Panc1 (cell line): ENCODE measurements at regions not wholly inside any gene's neighbourhood (a gene's known extent, or its start where the extent isn't known, plus 50 kb on each side); places are given as distances from the start of the nearest gene placed in this dataset.

ENCODE experiments used
- ATAC-seq: fragments of 200-7000 bp; cut with Tn5 transposase; 2 replicates; pipeline ENCODE4 v1.9.1; 2020; ENCODE audit warnings: mild to moderate bottlenecking, moderate library complexity
- BruUV-seq: library from RNA; stranded (reverse); fragments of 400-500 nt; replicated peaks from 2 replicates; lab custom pipeline; 2021; lab: Mats Ljungman, UMichigan
- CTCF ChIA-PET: fragments of 300-600 bp; sonication (Branson Sonifier 250); formaldehyde crosslinking; loops from one replicate; lab custom pipeline; 2022; ENCODE audit warnings: antibody characterized with exemption; lab: Charles Lee
- POLR2A ChIA-PET: fragments of 300-600 bp; sonication (Branson Sonifier 250); formaldehyde crosslinking; loops from one replicate; lab custom pipeline; 2022; ENCODE audit warnings: antibody characterized with exemption; lab: Charles Lee
- DNase-seq: peaks from one replicate; pipeline ENCODE4 v3.0.0-alpha.2; 2010; ENCODE audit warnings: low read depth, low spot score
- H3K27ac ChIP-seq: 2 replicates; pipeline ENCODE4 v1.5.1; 2011; ENCODE audit warnings: mild to moderate bottlenecking, low read length, inconsistent platforms
- H3K27me3 ChIP-seq: fragments of 200-500 bp; sonication (Bioruptor generic); 2 replicates; pipeline ENCODE4 v1.6.0; 2014; ENCODE audit warnings: low read length, inconsistent platforms; ENCODE audit not compliant: control insufficient read depth, insufficient read depth
- H3K36me3 ChIP-seq: fragments of 200-500 bp; sonication (Bioruptor generic); 2 replicates; pipeline ENCODE4 v1.5.1; 2014; ENCODE audit warnings: inconsistent platforms, mild to moderate bottlenecking, low read length, moderate library complexity; ENCODE audit not compliant: control insufficient read depth, insufficient read depth
- H3K4me1 ChIP-seq: 2 replicates; pipeline ENCODE4 v1.5.1; 2011; ENCODE audit warnings: inconsistent platforms, mild to moderate bottlenecking, low read length, moderate library complexity; ENCODE audit not compliant: control insufficient read depth, insufficient read depth
- H3K4me3 ChIP-seq, 2 experiments: 2 replicates each; pipeline ENCODE4 v1.5.1; 2011 to 2012; ENCODE audit warnings: low read depth in 2 of 2, low read length in 2 of 2, mild to moderate bottlenecking in 2 of 2, inconsistent platforms in 1 of 2, moderate library complexity in 1 of 2
- H3K9me3 ChIP-seq: fragments of 200-500 bp; sonication (Bioruptor generic); 2 replicates; pipeline ENCODE4 v1.5.1; 2014; ENCODE audit warnings: low read depth, mild to moderate bottlenecking, inconsistent platforms, low read length, moderate library complexity; ENCODE audit not compliant: control insufficient read depth, insufficient read depth
- POLR2AphosphoS5 ChIP-seq: IDR thresholded peaks from 2 replicates; pipeline ENCODE4 v1.6.1; 2012; ENCODE audit warnings: mild to moderate bottlenecking, low read depth, low read length, moderate library complexity
- SIN3A ChIP-seq: IDR thresholded peaks from 2 replicates; pipeline ENCODE4 v1.6.1; 2012; ENCODE audit warnings: low read depth, mild to moderate bottlenecking, low read length, moderate library complexity, borderline replicate concordance; ENCODE audit not compliant: insufficient read depth
- TCF7L2 ChIP-seq: IDR thresholded peaks from 2 replicates; pipeline ENCODE4 v1.6.1; 2011; ENCODE audit warnings: mild to moderate bottlenecking, low read depth, low read length, inconsistent platforms
- in situ Hi-C: cut with HindIII; loops from 2 replicates; pipeline ENCODE4 v1.10.0; 2016; ENCODE audit warnings: low sequenced_read_pairs, low pct_unique_long_range_greater_than_20kb
- intact Hi-C: fragments of 100-400 bp; cut with micrococcal nuclease; formaldehyde crosslinking; loops from one replicate; pipeline ENCODE4 v1.10.0; 2022; ENCODE audit not compliant: unreplicated experiment
- TF ChIP-seq, protein P1 (sequence below), 2 experiments: IDR thresholded peaks; 2 replicates each; pipeline ENCODE4 v1.6.1; 2011 to 2012; ENCODE audit warnings: low read depth in 2 of 2, control low read depth in 1 of 2, low read length in 1 of 2, mild to moderate bottlenecking in 1 of 2, moderate library complexity in 1 of 2; ENCODE audit not compliant: insufficient read depth in 1 of 2
- TF ChIP-seq, protein P2 (sequence below): fragments of 450-650 bp; IDR thresholded peaks from 2 replicates; pipeline ENCODE4 v1.5.1; 2017; ENCODE audit warnings: mild to moderate bottlenecking

DNA sequence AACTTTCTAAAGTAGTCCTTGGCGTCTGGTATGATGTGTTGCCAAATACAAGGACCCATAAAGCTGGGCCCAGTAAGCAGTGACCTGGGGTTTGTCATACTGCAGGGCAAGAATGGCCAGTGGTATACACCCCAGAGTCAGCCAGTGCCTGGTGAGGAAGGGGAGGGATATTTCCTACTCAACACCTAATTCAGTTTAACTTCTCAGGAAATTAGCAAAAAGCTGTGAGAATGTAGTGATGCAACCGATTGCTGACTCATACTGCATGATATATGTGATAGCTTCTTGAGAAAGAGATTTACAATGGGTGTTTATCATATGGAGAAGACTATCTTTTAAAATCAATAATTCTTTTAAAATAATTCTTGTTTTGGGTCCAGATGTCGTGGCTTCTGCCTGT is 889.3 kb upstream of the CELF2 start:
- CTCF ChIA-PET = no interaction called here
- POLR2A ChIA-PET = no interaction called here
- no TSS peak for BruUV-seq
- Histone ChIP-seq H3K4me3 (no peak overlapping the region), H3K36me3 (no peaks in the 10 kb centered on the region), H3K4me1 (no peaks in the 10 kb centered on the region), H3K27ac (no peak overlapping the region), H3K9me3 (no peaks in the 10 kb centered on the region), H3K27me3 (no peaks in the 10 kb centered on the region)
- in situ Hi-C loops = no loop called here
- no peak for DNase-seq
- TF ChIP-seq, protein P1, sequence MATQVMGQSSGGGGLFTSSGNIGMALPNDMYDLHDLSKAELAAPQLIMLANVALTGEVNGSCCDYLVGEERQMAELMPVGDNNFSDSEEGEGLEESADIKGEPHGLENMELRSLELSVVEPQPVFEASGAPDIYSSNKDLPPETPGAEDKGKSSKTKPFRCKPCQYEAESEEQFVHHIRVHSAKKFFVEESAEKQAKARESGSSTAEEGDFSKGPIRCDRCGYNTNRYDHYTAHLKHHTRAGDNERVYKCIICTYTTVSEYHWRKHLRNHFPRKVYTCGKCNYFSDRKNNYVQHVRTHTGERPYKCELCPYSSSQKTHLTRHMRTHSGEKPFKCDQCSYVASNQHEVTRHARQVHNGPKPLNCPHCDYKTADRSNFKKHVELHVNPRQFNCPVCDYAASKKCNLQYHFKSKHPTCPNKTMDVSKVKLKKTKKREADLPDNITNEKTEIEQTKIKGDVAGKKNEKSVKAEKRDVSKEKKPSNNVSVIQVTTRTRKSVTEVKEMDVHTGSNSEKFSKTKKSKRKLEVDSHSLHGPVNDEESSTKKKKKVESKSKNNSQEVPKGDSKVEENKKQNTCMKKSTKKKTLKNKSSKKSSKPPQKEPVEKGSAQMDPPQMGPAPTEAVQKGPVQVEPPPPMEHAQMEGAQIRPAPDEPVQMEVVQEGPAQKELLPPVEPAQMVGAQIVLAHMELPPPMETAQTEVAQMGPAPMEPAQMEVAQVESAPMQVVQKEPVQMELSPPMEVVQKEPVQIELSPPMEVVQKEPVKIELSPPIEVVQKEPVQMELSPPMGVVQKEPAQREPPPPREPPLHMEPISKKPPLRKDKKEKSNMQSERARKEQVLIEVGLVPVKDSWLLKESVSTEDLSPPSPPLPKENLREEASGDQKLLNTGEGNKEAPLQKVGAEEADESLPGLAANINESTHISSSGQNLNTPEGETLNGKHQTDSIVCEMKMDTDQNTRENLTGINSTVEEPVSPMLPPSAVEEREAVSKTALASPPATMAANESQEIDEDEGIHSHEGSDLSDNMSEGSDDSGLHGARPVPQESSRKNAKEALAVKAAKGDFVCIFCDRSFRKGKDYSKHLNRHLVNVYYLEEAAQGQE (IDR thresholded peaks at IDR 0.05; ENCODE audit: insufficient read depth in 1 of 2, low read depth in 2 of 2, low read length in 1 of 2) = no peak
- TF ChIP-seq, protein P2, sequence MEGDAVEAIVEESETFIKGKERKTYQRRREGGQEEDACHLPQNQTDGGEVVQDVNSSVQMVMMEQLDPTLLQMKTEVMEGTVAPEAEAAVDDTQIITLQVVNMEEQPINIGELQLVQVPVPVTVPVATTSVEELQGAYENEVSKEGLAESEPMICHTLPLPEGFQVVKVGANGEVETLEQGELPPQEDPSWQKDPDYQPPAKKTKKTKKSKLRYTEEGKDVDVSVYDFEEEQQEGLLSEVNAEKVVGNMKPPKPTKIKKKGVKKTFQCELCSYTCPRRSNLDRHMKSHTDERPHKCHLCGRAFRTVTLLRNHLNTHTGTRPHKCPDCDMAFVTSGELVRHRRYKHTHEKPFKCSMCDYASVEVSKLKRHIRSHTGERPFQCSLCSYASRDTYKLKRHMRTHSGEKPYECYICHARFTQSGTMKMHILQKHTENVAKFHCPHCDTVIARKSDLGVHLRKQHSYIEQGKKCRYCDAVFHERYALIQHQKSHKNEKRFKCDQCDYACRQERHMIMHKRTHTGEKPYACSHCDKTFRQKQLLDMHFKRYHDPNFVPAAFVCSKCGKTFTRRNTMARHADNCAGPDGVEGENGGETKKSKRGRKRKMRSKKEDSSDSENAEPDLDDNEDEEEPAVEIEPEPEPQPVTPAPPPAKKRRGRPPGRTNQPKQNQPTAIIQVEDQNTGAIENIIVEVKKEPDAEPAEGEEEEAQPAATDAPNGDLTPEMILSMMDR = no peak
- TF ChIP-seq POLR2AphosphoS5 (no peak), SIN3A (no peak)
- intact Hi-C loops = no loop called here
- ATAC-seq = no peak

DNA sequence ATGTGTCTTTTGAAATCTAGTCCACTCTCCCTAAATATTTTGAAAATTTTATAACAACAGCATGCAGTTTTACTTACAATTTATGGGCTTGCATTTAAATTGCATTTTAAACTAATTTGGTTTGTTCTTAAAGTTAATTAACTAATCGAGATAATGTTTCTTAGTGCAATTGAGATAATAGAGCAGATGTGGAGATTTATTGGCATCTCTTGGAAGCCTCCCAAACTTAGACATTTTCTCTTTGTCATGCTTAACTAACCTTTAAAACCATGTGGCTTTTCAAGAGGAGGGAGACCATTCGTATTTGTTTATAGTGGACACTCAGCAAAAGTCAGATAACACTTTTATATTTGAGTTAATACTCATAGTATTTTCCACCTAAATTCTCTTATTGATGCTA is 887.0 kb upstream of the CELF2 start:
- in situ Hi-C loops = no loop called here
- no peaks in the 10 kb centered on the region for H3K27me3 ChIP-seq
- no peaks in the 10 kb centered on the region for H3K9me3 ChIP-seq
- BruUV-seq = no TSS peak
- CTCF ChIA-PET = no interaction called here
- POLR2A ChIA-PET = no interaction called here
- no peaks in the 10 kb centered on the region for H3K4me1 ChIP-seq
- no peaks in the 10 kb centered on the region for H3K36me3 ChIP-seq
- TF ChIP-seq SIN3A (no peak), POLR2AphosphoS5 (no peak), TCF7L2 (no peak)
- TF ChIP-seq, protein P2 = no peak
- TF ChIP-seq, protein P1 (IDR thresholded peaks at IDR 0.05; ENCODE audit: insufficient read depth in 1 of 2, low read depth in 2 of 2, low read length in 1 of 2) = no peak
- no peak for DNase-seq
- no peak overlapping the region for H3K4me3 ChIP-seq
- ATAC-seq = no peak
- H3K27ac ChIP-seq = no peak overlapping the region
- intact Hi-C loops = no loop called here
